ENCODE measurements at regions not wholly inside any gene's neighbourhood (a gene's known extent, or its start where the extent isn't known, plus 50 kb on each side); places are given as distances from the start of the nearest gene placed in this dataset.
"Not testable (repeated sequence)": the region's sequence is repeated elsewhere in the genome, so short reads cannot be mapped to it uniquely, and the experiment has no call there.

DNA sequence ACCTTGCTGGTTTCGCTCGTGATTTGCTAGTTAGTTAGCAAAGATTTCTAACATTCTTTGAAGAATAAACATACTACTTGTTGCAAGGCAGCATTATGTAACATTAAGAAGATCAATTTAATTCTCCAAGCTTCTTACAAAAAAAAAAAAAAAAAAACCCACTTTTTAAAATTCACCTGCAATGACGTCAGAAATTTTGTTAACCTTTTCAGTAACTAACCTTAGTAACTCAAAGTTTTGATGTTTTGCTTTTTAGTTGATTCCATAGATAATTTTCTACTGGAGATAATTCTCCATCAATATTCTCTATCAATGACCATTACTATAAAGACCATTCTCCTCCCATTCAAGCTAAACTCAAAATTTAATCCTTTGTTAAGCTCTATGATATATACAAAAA, 491.8 kb upstream of the TBL1XR1 start:
- no peak for FAIRE-seq

DNA sequence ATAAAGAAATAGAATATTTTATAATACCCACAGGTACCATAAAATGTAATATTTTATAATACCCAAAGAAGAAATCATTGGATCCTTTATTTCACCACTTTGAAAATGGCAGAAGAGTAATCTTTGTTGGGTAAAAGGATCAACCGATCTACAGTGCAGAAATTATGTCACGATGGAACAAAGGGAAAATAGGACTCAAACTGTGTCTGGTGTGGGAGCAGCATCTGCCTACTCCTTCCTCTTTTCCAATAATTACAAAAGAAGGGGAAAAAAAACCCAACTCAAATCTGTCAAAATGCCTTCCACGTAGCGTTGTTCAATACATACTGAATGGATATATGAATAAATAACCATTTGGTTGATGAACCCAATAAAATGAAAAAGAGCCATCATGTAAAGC, 492.6 kb upstream of the TBL1XR1 start:
- no peak for FAIRE-seq

- FAIRE-seq, result no peak
Measured at GRCh38 chr3:177690306-177690705, 493.0 kb upstream of the TBL1XR1 start.

- FAIRE-seq, result no peak
Measured at GRCh38 chr3:177692304-177692975, 495.2 kb upstream of the TBL1XR1 start.

DNA sequence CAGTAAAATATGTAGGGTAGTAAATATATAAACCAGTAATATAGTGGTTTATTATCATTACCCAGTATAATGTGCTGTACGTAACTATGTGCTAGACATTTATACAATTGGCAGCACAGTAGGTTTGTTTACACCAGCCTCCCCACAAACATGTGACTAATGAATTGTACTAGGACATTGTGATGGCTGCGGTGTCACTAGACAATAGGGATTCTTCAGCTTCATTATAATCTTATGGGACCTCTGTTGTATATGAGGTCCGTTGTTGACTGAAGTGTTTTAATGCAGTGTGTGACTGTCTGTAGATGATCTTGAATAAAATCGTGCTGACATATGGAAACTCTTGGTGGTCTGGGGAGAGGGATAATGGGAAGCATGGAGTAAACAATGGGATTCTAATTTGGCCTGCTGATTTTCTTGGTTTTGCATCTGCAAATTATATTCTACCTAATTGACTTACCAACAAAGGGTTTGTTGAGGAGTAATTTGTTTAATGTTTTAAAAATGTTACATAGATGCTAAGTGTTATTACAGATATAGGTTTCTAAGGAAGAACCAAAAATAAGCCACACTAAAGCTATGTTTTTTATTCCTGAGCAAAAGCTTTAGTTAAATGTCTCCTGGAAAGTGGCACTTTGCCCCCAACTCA, 496.5 kb upstream of the TBL1XR1 start:
- no peak for FAIRE-seq

DNA sequence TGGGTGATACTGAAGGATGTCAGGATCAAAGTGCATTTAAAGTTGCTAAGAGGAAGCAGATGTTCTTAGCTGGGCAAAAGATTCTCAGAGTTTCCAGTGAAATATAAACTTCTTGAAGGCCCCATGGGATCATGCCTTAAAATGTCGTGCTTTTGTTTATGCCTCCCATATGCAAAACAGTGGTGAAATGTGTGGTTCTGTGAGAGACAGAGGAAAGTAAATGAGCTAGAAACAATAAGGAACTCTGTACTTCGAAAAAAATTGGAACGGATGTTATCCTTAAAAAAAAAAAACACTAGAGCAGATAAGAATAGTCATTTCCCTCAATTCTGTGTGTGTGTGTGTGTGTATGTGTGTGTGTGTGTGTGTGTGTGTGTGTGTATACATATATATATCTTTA, 497.0 kb upstream of the TBL1XR1 start:
- FAIRE-seq, result no peak

DNA sequence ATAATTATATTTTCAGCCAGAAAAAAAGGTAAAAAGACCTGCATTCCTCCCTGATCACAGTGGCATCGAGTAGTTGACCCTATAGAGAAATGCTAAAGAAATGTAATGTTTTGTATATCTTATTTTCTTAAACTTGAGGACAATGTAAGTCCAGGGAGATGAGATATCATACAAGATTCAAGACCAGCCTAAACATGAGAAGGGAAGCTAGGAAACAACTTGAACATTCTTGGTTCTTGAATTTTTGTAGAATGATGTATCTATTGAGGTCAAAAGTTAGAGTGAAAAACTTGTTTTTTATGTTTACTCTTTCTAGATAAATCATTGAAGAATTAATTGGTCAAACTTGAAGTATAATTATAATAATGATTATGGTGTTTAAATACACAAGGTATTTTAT, 497.7 kb upstream of the TBL1XR1 start:
- FAIRE-seq, result no peak

DNA sequence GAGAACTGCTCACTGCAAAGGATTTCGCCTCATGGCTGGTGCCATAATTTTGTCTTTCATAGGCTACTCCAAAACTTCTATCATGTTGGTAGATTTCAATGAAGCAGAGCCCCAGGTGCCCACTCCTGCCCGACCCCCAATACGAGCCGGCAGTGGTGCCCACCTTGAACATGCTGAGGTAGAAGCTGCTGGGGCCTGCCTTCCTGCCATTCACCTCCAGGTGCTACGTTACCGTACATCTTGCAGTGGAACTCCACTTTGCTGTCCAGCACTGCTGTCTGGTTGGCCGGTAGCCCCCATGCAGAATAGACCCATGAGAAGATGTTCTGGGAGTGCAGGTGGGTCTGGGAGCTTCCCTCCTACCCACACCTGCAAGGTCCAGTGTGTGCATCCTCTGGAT, 502.8 kb upstream of the TBL1XR1 start:
- no peak for FAIRE-seq

DNA sequence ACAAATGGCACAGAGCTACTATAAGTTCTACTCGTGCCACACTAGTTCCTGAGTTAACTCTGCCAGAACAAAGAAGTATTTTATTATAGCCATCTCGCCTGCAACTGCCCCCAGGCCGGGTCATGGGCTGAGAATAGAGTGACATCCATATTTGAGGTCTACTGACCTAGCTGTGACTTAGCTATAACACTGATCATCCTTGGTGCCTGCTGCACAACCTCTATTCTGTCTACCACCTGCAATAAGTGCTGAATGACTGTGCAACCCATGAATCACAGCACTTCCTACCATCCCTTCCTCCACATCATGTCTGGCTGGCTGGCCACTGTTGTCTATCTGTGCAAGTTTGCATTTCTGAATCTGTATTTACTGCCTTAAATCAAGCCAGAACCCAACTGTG, 506.5 kb upstream of the TBL1XR1 start:
- no peak for FAIRE-seq

GRCh38 chr3:177705976-177706823, 508.9 kb upstream of the TBL1XR1 start:
- no peak for FAIRE-seq

GRCh38 chr3:177709470-177709869, 512.2 kb upstream of the TBL1XR1 start:
- FAIRE-seq, result not testable (repeated sequence)

DNA sequence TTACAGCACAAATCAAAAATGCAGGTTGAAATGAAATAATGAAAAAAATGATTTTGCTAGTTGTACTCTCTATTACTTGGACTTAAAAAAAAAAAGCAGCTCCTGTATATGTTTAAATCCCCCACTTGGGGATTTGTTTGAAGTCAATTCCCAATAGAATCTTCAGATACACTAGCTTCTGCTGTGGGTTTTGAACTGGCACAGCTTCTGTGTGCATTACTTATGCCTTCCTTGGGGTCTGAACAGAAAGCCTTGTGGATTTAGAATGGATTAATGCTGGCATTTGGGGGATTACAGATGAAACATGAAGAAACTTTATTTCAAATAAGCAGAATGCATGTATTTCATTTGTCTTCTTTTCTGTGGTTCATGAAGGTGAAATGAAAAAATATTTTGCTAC, 513.2 kb upstream of the TBL1XR1 start:
- FAIRE-seq, result no peak

GRCh38 chr3:177711637-177712036, 514.4 kb upstream of the TBL1XR1 start:
- no peak for FAIRE-seq

GRCh38 chr3:177713928-177714900, 516.9 kb upstream of the TBL1XR1 start:
- FAIRE-seq, result no peak

DNA sequence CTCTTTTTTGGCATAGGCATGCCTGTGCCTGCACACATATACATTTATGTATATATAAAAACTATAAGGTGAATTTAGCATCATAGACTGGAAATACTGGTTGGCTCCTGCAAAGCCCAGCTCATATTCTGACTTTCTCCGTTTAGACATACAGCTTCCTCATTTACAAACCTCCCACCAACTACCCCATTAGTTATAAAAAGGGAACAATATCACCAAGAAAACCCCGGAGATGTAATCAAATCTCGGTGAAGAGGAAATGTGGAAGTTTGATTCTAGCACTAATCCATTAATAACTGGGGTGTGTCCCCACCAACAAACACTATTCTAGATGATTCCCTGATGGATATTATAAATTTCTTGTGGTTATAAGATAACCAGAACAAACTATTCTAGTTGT, 517.7 kb upstream of the TBL1XR1 start:
- FAIRE-seq, result no peak

DNA sequence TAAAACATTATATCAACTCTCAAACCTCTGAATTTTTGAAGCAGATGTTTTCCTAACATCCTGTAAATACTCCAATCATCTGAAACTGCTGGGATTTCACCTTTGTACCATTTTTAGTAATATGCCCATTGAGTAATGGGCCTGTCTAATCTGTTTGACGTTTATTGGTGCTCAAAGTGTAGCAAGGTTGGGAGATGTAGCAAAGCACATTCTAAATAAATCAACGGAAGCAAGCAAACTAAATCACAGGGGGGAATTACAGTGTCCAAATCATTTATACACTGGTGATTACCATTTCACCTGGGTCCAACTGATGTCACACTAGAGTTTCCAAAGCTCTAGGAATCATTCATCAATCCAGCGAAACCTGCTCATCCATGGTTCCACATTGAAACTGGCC, 518.7 kb upstream of the TBL1XR1 start:
- no peak for FAIRE-seq

GRCh38 chr3:177720927-177721326, 523.6 kb upstream of the TBL1XR1 start:
- not testable (repeated sequence) for FAIRE-seq

GRCh38 chr3:177721864-177722785, 524.8 kb upstream of the TBL1XR1 start:
- FAIRE-seq, result no peak

- no peak for FAIRE-seq
Measured at GRCh38 chr3:177724020-177724638, 526.8 kb upstream of the TBL1XR1 start.

GRCh38 chr3:177725165-177725564, 527.9 kb upstream of the TBL1XR1 start:
- FAIRE-seq, result no peak

DNA sequence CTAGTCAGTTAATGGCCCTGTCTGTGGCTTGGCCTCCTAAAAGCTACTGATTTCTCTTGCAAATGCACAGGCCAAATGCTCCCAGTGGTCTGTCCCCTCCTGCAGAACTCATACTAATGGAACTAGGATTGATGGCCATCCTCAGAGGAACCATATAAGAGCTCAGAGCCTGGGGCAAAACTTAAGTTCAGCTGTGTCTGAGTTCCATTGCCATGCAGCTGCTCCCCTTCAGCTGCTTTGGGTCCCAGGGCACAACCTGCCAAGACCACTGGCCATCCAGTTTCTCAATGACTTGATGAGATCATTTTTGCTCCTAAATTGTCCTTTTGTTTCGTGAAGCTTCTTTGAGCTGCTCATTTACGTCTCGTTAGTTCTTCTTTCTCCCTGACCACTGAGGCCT, 529.5 kb upstream of the TBL1XR1 start:
- no peak for FAIRE-seq

Data from A204.1 (cell line).